ENCODE measurements at regions not wholly inside any gene's neighbourhood (a gene's known extent, or its start where the extent isn't known, plus 50 kb on each side); places are given as distances from the start of the nearest gene placed in this dataset.
"Not testable (repeated sequence)": the region's sequence is repeated elsewhere in the genome, so short reads cannot be mapped to it uniquely, and the experiment has no call there.

DNA sequence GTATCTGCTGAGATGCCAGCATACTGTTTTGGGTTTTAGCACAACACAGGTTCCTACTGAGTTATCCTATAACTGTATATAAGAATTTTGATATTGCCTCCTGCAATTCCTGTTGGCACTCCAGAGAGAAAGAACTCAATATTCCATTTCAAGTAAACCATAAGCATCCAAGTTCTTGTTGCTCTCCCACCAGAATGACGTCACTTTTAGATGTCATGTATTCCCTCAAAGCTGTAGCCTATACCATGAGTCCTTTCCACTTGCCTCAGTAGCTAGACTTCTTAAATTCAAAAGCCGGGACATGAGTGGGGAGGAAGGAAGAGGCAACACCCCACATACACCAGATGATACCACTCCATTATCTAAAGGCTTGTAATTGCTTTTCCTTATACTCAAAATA lies 171.5 kb downstream of the ALDH8A1 start:
- no peak for DNase-seq

GRCh38 chr6:134774201-134774638 lies 175.7 kb downstream of the ALDH8A1 start:
- DNase-seq = no peak

DNA sequence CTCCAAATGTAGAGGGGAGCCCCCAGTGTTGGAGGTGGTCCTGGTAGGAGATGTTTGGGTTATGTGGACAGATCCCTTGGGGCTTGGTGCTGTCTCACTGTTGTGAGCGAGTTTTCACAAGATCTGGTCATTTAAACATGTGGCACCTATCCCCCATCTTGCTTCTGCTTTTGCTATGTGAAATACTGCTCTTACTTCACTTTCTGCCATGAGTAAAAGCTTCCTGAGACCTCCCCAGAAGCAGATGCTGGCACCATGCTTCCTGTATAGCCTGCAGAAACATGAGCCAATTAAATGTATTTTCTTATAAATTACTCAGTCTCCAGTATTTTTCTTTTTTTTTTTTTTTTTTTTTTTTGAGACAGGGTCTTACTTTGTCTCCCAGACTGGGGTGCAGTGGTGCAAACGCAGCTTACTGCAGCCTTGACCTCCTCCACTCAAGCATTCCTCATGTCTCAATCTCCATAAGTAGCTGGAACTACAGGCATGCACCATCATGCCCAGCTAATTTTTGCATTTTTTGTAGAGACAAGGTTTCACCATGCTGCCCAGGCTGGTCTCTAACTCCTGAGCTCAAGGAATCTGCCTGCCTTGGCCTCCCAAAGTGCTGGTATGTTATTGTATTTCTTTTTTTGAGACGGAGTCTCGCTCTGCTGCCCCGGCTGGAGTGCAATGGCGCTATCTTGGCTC lies 177.1 kb downstream of the ALDH8A1 start:
- no peak for DNase-seq

DNA sequence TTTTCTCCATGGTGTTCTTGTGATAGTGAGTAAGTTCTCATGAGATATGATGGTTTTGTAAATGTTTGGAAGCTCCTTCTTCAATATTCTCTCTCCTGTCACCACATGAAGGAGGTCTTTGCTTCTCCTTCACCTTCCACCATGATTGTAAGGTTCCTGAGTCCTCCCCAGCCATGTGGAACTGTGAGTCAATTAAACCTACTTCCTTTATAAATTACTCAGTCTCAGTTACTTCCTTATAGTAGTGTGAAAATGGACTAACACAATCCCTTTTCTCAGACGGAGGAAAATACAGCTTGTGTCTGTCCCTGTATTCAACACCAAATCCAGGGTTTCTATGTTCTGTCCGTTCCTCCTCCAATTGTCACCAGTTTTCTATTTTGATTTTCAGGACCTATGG lies 181.0 kb downstream of the ALDH8A1 start:
- DNase-seq = no peak

DNA sequence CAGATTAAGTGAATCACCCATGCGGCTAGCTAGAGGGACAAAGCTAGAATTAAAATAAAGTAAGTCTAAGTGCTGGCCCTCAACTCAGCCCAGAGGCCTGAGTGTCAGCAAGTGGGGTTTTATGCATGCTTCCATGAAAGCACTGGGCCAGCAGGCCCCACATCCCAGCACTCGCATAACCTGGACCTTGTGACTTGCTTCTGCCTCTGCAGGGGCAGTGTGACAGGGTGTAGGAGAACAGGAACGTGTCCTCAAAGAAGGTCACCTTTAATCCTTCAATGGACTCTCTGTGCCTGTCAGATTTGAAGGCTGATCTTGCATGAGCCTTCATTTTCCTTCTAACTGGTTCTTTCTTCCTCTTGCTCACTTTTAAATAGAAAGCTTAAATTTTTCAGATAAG lies 183.4 kb downstream of the ALDH8A1 start:
- no peak for DNase-seq

DNA sequence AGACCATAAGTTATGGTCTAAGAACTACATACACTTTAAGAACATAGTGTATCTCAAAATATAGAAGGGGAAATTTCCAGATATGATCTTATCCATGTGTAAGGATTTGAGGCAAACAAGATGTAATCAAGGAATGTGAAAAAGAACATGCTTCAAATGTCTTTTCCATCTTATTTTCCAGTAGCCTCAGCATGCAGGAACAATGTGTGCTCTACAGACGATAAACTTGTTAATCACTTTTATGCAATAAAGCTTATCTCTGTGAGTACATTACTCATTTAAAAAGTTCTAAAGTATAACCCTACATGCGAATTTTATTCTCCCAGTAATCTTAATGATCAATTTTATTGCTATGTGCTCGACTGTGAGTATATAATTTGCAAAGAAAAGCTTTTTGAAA lies 185.2 kb downstream of the ALDH8A1 start:
- DNase-seq = no peak

DNA sequence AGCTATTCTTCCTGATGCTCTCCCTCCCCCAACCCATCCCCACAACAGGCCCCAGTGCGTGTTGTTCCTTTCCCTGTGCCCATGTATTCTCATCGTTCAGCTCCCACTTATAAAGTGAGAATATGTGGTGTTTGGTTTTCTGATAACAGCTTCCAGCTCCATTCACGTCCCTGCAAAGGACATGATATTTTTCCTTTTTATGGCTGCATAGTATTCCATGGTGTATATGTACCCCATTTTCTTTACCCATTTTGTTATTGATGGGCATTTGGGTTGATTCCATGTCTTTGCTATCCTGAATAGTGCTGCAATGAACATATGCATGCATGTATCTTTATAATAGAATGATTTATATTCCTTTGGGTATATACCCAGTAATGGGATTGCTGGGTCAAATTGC lies 186.3 kb downstream of the ALDH8A1 start:
- not testable (repeated sequence) for DNase-seq

DNA sequence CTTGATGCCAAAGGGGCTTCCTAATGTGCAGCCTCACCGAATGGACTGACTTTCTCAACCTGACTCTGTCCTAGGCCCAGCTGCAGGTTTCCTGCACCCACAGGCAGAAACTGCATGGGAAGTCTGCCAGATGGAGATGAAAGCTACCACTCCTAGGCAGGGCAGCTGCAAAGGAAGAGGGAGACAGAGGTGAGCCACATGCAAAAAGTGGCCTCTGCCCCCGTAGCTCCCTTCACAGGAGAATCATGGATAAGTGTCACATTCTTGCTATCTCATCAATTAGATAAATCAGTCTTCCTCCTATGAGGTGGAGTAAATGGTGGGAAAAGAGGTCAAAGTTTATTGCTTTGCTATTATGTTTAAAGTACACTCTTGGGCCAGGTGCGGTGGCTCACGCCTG lies 191.3 kb downstream of the ALDH8A1 start:
- DNase-seq = no peak

DNA sequence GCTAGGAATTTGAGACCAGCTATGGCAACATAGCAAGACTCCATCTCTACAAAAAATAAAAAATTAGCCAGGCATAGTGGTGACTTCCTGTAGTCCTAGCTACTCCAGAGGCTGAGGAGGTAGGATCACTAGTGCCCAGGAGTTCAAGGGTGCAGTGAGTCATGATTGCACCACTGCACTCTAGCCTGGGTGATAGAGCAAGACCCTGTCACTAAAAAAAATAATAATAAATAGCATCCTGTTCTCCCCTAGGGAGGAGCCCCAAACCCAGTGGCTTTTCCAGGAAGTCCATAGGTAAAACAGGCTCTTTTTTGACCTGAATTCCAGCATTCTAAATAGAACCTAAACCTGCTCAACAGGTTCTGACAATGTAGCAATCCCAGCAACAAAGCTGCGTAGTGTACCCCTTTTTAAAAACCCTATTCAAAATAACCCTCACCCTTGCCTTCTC lies 192.0 kb downstream of the ALDH8A1 start:
- no peak for DNase-seq

DNA sequence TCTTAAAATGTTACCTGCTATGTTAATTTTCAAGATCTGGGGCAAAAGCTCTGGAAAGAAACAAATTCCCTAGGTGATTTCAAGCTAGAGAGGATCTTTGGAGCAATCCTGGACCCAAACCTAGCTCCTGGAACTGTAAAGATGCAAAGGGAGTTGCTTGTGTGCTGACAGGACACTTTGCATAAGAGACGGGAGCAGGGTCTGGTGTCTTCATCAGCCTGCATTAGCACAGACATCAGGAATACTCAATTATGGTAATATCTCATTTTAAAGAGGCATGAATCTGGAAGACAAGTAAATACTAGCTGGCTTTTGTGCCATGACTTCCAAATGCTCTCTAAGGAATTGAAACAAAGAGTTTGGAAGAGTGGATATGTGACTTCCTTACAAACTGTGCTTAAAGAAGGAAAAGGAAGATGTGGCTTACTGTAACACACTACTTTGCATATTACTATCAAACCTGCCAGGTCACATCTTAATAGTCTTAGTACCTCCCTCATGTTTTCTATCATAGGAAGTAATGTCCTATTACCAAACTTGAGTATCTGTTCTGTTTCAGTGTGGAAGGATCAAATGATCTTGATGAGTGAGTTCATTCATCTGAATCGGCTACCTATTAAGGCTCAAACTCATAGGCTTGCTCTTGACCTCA lies 193.4 kb downstream of the ALDH8A1 start:
- no peak for DNase-seq

DNA sequence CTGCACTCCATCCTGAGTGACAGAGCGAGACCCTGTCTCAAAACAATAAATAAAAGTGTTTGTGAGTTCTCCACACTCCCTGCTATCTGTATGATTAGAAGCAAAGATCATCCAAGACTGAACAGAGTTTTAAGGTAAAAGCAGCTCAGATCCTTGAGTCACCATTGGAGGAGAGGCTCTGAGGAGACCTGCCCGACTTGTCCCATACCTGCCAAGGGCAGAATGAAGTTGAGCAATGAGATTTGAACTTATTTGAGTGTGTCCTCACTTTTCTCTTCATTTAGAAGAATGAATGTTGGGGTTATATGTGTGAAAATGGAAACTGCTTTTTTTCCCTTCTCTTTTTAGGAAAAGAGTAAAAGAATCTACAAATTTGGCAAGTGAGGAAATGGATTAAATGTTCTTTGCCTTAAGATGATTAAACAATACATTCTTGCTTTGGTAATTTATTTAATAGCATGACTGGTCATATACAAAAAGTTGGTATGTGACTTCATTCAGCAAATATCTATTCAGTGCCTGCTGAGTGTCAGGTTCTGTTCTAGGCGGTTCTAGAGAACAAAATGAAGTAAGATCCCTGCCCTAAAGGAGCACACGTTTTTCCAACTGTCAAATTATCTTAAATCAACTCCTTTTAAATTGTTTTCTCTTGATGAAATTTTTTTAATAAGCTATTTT lies 195.7 kb downstream of the ALDH8A1 start:
- no peak for DNase-seq

- DNase-seq = no peak
Observed at GRCh38 chr6:134753001-134753400, 196.9 kb downstream of the ALDH8A1 start.

GRCh38 chr6:134752445-134752844 lies 197.5 kb downstream of the ALDH8A1 start:
- DNase-seq = no peak

GRCh38 chr6:134750669-134751068 lies 199.2 kb downstream of the ALDH8A1 start:
- DNase-seq = no peak

DNA sequence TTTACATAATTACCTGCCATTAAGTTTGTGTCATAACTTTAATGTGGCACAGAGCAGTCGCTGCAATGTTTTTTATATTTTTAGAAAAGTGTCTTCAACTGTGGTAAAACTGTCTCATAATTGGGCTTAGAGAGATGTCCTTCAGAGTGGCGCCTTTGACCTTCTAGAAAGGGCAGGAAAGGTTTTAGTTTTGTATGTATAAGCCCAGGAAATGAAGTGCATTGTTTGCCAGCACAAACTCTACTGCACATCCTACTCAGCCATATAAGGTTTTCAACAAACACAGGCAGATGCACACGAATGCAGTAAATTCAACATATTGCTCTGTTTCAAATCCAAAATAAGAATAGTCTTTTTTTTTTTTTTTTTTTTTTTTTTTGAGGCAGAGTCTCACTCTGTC lies 201.4 kb downstream of the ALDH8A1 start:
- DNase-seq = no peak

- not testable (repeated sequence) for DNase-seq
Observed at GRCh38 chr6:134747197-134747596, 202.7 kb downstream of the ALDH8A1 start.

- no peak for DNase-seq
Observed at GRCh38 chr6:134746140-134746539, 203.8 kb downstream of the ALDH8A1 start.

DNA sequence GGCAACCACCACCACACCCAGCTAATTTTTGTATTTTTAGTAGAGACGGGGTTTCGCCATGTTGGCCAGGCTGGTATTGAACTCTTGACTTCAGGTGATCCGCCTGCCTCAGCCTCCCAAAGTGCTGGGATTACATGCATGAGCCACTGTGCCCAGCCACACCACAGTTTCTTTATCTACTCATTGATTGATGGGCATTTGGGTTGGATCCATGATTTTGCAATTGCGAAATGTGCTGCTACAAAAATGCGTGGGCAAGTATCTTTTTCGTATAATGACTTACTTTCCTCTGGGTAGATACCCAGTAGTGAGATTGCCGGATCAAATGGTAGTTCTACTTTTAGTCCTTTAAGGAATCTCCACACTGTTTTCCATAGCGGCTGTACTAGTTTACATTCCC lies 204.7 kb downstream of the ALDH8A1 start:
- not testable (repeated sequence) for DNase-seq

GRCh38 chr6:134744301-134744700 lies 205.6 kb downstream of the ALDH8A1 start:
- DNase-seq = no peak

DNA sequence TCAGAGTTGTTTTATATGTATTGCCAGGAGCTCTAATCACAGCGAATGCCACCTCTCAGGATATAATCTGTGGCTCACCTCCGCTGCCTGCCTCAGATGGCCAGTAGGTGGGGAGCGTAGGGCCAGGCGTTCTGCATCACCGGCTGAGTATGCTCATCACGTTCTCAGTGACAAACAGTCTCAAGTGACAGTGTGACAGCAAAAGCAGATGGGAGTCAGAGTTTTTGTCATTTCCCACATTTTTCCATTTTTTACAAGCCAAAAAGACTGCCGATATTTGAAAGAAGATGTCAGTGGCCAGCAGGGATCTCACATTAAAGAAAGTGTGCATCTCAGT lies 208.7 kb downstream of the ALDH8A1 start:
- no peak for DNase-seq

DNA sequence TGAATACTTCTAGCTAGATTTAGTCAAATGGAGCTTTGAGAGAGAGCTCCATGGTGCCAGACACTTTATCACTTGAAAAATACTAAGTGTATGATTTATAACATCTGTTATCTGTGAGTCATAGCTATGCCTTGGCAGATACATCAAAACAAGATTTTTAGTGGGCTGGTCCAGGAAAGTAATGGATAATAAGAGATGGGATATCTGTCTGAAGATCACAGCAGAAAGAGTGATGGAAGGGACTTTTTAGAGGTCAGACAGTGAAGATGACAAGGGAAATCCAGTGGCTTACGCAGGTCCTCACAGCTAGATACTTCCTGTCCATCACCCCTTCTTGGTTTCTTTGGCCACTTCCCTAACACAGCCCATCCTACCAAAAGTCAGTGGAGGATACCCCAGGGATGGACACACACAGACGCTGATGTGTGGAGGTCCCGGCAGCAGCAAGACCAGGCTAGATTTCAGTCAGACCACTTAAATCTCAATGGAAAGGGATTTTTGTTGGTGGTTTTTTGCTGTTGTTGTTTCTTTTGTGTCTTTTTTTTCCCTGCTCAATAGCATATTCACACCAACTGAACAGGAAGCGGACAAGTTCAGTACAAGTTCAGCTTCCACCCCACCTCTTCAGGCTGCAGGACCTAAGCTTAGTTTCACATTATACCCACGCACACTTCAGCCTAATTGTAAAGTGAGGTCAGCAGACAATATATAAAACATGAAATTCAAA lies 209.3 kb downstream of the ALDH8A1 start:
- no peak for DNase-seq

GRCh38 chr6:134740027-134740373 lies 209.9 kb downstream of the ALDH8A1 start:
- no peak for DNase-seq

- no peak for DNase-seq
Observed at GRCh38 chr6:134739299-134740026, 210.4 kb downstream of the ALDH8A1 start.

Measured in 8988T (cell line).